Uterus (tissue), 3 donors: ENCODE measurements at regions not wholly inside any gene's neighbourhood (a gene's known extent, or its start where the extent isn't known, plus 50 kb on each side); places are given as distances from the start of the nearest gene placed in this dataset.

ENCODE experiments used
- DNase-seq, 2 donors: peaks; one replicate each; pipeline ENCODE4 v3.0.0-alpha.2; 2019 to 2020
- H3K27ac ChIP-seq, 2 donors: fragments of 200-600 bp; sonication (generic); 1 replicate in 1 of 2; 2 replicates in 1 of 2; pipeline ENCODE4 v1.5.1; 2016 to 2018
- H3K27me3 ChIP-seq, 2 donors: fragments of 200-600 bp; sonication (generic); one replicate each; pipeline ENCODE4 v1.5.1; 2018 to 2019; ENCODE audit warnings: control low read depth in 1 of 2
- H3K36me3 ChIP-seq, 2 donors: fragments of 200-600 bp; sonication (generic); one replicate each; pipeline ENCODE4 v1.5.1; 2019; ENCODE audit warnings: control low read depth in 1 of 2
- H3K4me1 ChIP-seq, 2 donors: fragments of 200-600 bp; sonication (generic); one replicate each; pipeline ENCODE4 v1.5.1; 2018 to 2019; ENCODE audit warnings: control low read depth in 1 of 2
- H3K4me3 ChIP-seq, 2 donors: fragments of 200-600 bp; sonication (generic); 1 replicate in 1 of 2; 2 replicates in 1 of 2; pipeline ENCODE4 v1.5.1; 2018 to 2019; ENCODE audit warnings: mild to moderate bottlenecking in 1 of 2
- H3K9me3 ChIP-seq, 2 donors: fragments of 200-600 bp; sonication (generic); one replicate each; pipeline ENCODE4 v1.5.1; 2019; ENCODE audit warnings: control low read depth in 1 of 2
- CTCF ChIP-seq, 4 experiments: fragments of 200-600 bp in 2 of 4; fragments of 450-650 bp in 2 of 4; sonication (generic) in 2 of 4; IDR thresholded peaks; one replicate each; pipeline ENCODE4 v1.5.1; 2016 to 2019; ENCODE audit warnings: antibody characterized with exemption in 4 of 4, mild to moderate bottlenecking in 2 of 4, moderate library complexity in 1 of 4
- POLR2A ChIP-seq, 2 donors: fragments of 450-650 bp; IDR thresholded peaks; one replicate each; pipeline ENCODE4 v1.6.1; 2016; ENCODE audit warnings: antibody characterized with exemption in 2 of 2, mild to moderate bottlenecking in 1 of 2, moderate library complexity in 1 of 2
- intact Hi-C: fragments of 100-400 bp; cut with DNase I; formaldehyde crosslinking; loops from one replicate; pipeline ENCODE4 v1.15.1; 2023; ENCODE audit warnings: low total_unique reads
- donor health status: DM: yes; HTN: yes; CAD: no.

GRCh38 chr12:46573347-46573658, 200.7 kb upstream of the SLC38A2 start:
- Histone ChIP-seq H3K4me1 (no peaks in the 10 kb centered on the region), H3K27ac (no peak overlapping the region), H3K27me3 (no peaks in the 10 kb centered on the region), H3K36me3 (no peaks in the 10 kb centered on the region), H3K4me3 (no peak overlapping the region), H3K9me3 (peaks cover 0 to 3% of the 10 kb centered on the region in 2 donors)
- TF ChIP-seq POLR2A (IDR thresholded peaks at IDR 0.05): no peak
- no peak for TF ChIP-seq CTCF (IDR thresholded peaks at IDR 0.05)
- no peak for DNase-seq
- intact Hi-C loops: no loop called here

GRCh38 chr12:46572644-46573346, 200.2 kb upstream of the SLC38A2 start:
- H3K27ac ChIP-seq: no peak overlapping the region
- H3K4me3 ChIP-seq: no peak overlapping the region
- intact Hi-C loops: no loop called here
- no peak for DNase-seq
- no peaks in the 10 kb centered on the region for H3K27me3 ChIP-seq
- no peaks in the 10 kb centered on the region for H3K36me3 ChIP-seq
- TF ChIP-seq CTCF (IDR thresholded peaks at IDR 0.05) (no peak), POLR2A (IDR thresholded peaks at IDR 0.05) (no peak)
- no peaks in the 10 kb centered on the region for H3K4me1 ChIP-seq
- H3K9me3 ChIP-seq: peaks cover 0 to 8% of the 10 kb centered on the region in 2 donors

- no peaks in the 10 kb centered on the region for H3K4me1 ChIP-seq
- no peaks in the 10 kb centered on the region for H3K36me3 ChIP-seq
- intact Hi-C loops: no loop called here
- no peak overlapping the region for H3K4me3 ChIP-seq
- no peak for DNase-seq
- no peaks in the 10 kb centered on the region for H3K27me3 ChIP-seq
- no peak overlapping the region for H3K27ac ChIP-seq
- TF ChIP-seq CTCF (IDR thresholded peaks at IDR 0.05) (no peak), POLR2A (IDR thresholded peaks at IDR 0.05) (no peak)
- H3K9me3 ChIP-seq: peaks cover 0 to 8% of the 10 kb centered on the region in 2 donors
These were observed 199.0 kb upstream of the SLC38A2 start for GRCh38 chr12:46571608-46572007.

- intact Hi-C loops: no loop called here
- Histone ChIP-seq H3K4me3 (no peak overlapping the region), H3K27me3 (no peaks in the 10 kb centered on the region), H3K9me3 (peaks cover 0 to 8% of the 10 kb centered on the region in 2 donors), H3K36me3 (no peaks in the 10 kb centered on the region), H3K4me1 (no peaks in the 10 kb centered on the region), H3K27ac (no peak overlapping the region)
- no peak for DNase-seq
- TF ChIP-seq CTCF (IDR thresholded peaks at IDR 0.05) (no peak), POLR2A (IDR thresholded peaks at IDR 0.05) (no peak)
These were observed 197.4 kb upstream of the SLC38A2 start for GRCh38 chr12:46569826-46570439.

GRCh38 chr12:46567667-46568066, 195.1 kb upstream of the SLC38A2 start:
- TF ChIP-seq POLR2A (IDR thresholded peaks at IDR 0.05) (no peak), CTCF (IDR thresholded peaks at IDR 0.05) (no peak)
- no peak for DNase-seq
- intact Hi-C loops: no loop called here
- Histone ChIP-seq H3K4me3 (no peak overlapping the region), H3K27me3 (no peaks in the 10 kb centered on the region), H3K36me3 (no peaks in the 10 kb centered on the region), H3K27ac (no peak overlapping the region), H3K4me1 (no peaks in the 10 kb centered on the region), H3K9me3 (peaks cover 0 to 8% of the 10 kb centered on the region in 2 donors)
